ENCODE measurements at regions not wholly inside any gene's neighbourhood (a gene's known extent, or its start where the extent isn't known, plus 50 kb on each side); places are given as distances from the start of the nearest gene placed in this dataset.

GRCh38 chr5:68445257-68446069 lies 229.9 kb downstream of the PIK3R1 start:
- no peaks in the 10 kb centered on the region for H3K9me3 ChIP-seq (ENCODE audit: control insufficient read depth in 1 of 2, low read length in 2 of 2)
- no peak overlapping the region for H3K4me3 ChIP-seq (ENCODE audit: low read depth in 1 of 2, low read length in 2 of 2)
- H3K36me3 ChIP-seq (ENCODE audit: control insufficient read depth in 1 of 2, insufficient read depth in 2 of 2, low read length in 2 of 2), result no peaks in the 10 kb centered on the region
- H3K27ac ChIP-seq (ENCODE audit: low read length), result no peak overlapping the region
- H3K4me1 ChIP-seq (ENCODE audit: control insufficient read depth in 1 of 2, insufficient read depth in 2 of 2, low read length in 2 of 2), result no peaks in the 10 kb centered on the region
- no peaks in the 10 kb centered on the region for H3K27me3 ChIP-seq (ENCODE audit: low read depth, low read length)

DNA sequence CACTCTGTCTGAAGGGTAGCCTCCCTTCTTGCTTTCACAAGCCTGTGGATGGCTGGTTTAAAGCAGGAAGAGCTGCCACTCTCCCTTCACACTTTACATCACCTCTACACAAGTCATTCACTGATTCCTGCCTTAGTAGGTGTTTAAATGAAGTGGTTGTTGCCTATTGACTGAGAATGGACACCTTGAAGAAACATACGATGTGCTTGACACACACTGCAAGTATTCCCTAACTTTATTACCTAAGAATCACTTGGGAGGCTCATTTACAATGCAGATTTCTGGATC lies 230.5 kb downstream of the PIK3R1 start:
- Histone ChIP-seq H3K36me3 (ENCODE audit: control insufficient read depth in 1 of 2, insufficient read depth in 2 of 2, low read length in 2 of 2) (no peaks in the 10 kb centered on the region), H3K9me3 (ENCODE audit: control insufficient read depth in 1 of 2, low read length in 2 of 2) (no peaks in the 10 kb centered on the region), H3K27ac (ENCODE audit: low read length) (no peak overlapping the region), H3K4me1 (ENCODE audit: control insufficient read depth in 1 of 2, insufficient read depth in 2 of 2, low read length in 2 of 2) (no peaks in the 10 kb centered on the region), H3K27me3 (ENCODE audit: low read depth, low read length) (no peaks in the 10 kb centered on the region), H3K4me3 (ENCODE audit: low read depth in 1 of 2, low read length in 2 of 2) (no peak overlapping the region)

- H3K27ac ChIP-seq (ENCODE audit: low read length), result no peak overlapping the region
- H3K9me3 ChIP-seq (ENCODE audit: control insufficient read depth in 1 of 2, low read length in 2 of 2), result no peaks in the 10 kb centered on the region
- H3K27me3 ChIP-seq (ENCODE audit: low read depth, low read length), result no peaks in the 10 kb centered on the region
- no peaks in the 10 kb centered on the region for H3K36me3 ChIP-seq (ENCODE audit: control insufficient read depth in 1 of 2, insufficient read depth in 2 of 2, low read length in 2 of 2)
- no peak overlapping the region for H3K4me3 ChIP-seq (ENCODE audit: low read depth in 1 of 2, low read length in 2 of 2)
- H3K4me1 ChIP-seq (ENCODE audit: control insufficient read depth in 1 of 2, insufficient read depth in 2 of 2, low read length in 2 of 2), result no peaks in the 10 kb centered on the region
Measured at GRCh38 chr5:68446487-68446894, 230.9 kb downstream of the PIK3R1 start.

GRCh38 chr5:68447136-68447929 lies 231.8 kb downstream of the PIK3R1 start:
- no peaks in the 10 kb centered on the region for H3K27me3 ChIP-seq (ENCODE audit: low read depth, low read length)
- no peak overlapping the region for H3K4me3 ChIP-seq (ENCODE audit: low read depth in 1 of 2, low read length in 2 of 2)
- no peaks in the 10 kb centered on the region for H3K36me3 ChIP-seq (ENCODE audit: control insufficient read depth in 1 of 2, insufficient read depth in 2 of 2, low read length in 2 of 2)
- H3K9me3 ChIP-seq (ENCODE audit: control insufficient read depth in 1 of 2, low read length in 2 of 2), result no peaks in the 10 kb centered on the region
- H3K4me1 ChIP-seq (ENCODE audit: control insufficient read depth in 1 of 2, insufficient read depth in 2 of 2, low read length in 2 of 2), result no peaks in the 10 kb centered on the region
- no peak overlapping the region for H3K27ac ChIP-seq (ENCODE audit: low read length)

DNA sequence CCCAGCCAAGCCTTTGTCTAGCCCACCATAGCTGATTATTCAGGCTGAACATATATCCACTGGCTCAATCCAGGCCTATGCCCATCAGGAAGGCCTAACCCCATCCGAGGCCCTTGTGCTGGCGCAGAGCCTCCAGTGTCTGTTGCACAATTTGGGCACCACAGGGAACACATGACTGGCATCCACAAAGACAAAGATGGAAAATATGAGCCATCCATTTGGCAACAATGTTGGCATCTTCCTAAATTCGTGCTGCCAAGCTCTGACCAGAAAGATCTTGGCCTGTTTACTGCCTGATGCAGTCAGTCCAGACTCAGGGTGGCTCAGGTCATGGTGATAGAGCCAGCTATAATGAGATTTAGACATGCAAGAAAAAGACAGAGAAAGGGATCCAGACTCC lies 233.8 kb downstream of the PIK3R1 start:
- H3K27ac ChIP-seq (ENCODE audit: low read length), result no peak overlapping the region
- H3K9me3 ChIP-seq (ENCODE audit: control insufficient read depth in 1 of 2, low read length in 2 of 2), result no peaks in the 10 kb centered on the region
- H3K27me3 ChIP-seq (ENCODE audit: low read depth, low read length), result no peaks in the 10 kb centered on the region
- H3K4me1 ChIP-seq (ENCODE audit: control insufficient read depth in 1 of 2, insufficient read depth in 2 of 2, low read length in 2 of 2), result no peaks in the 10 kb centered on the region
- no peak overlapping the region for H3K4me3 ChIP-seq (ENCODE audit: low read depth in 1 of 2, low read length in 2 of 2)
- H3K36me3 ChIP-seq (ENCODE audit: control insufficient read depth in 1 of 2, insufficient read depth in 2 of 2, low read length in 2 of 2), result no peaks in the 10 kb centered on the region

DNA sequence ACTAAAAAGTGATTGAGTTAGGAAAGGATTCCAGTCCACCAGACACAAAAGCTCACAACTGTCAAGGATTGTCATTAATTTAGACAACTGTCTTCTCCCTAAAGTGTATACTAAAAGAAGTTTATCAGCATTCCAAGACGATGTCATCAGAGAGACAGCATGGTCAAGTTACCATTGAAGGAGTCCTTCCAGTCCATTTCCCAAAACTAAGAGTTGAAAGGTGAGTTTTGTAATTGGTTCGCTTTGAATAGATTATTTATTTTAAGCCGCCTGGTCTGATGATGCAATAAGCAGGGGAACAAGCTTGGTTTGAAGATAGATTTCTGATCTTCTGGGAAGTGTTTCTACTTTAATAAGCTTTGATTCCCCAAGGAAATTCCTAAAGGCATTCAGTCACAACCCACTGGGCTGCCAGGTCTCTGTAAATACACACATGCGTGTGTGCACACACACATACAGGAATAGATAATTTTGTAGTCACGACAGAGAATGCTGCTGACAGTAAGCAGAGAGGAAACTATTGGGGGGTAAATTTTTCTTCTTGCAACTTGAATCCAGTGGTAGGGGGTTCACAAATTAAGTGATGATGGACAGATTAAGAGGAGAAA lies 234.8 kb downstream of the PIK3R1 start:
- Histone ChIP-seq H3K4me1 (ENCODE audit: control insufficient read depth in 1 of 2, insufficient read depth in 2 of 2, low read length in 2 of 2) (no peaks in the 10 kb centered on the region), H3K4me3 (ENCODE audit: low read depth in 1 of 2, low read length in 2 of 2) (no peak overlapping the region), H3K27ac (ENCODE audit: low read length) (no peak overlapping the region), H3K36me3 (ENCODE audit: control insufficient read depth in 1 of 2, insufficient read depth in 2 of 2, low read length in 2 of 2) (no peaks in the 10 kb centered on the region), H3K9me3 (ENCODE audit: control insufficient read depth in 1 of 2, low read length in 2 of 2) (no peaks in the 10 kb centered on the region), H3K27me3 (ENCODE audit: low read depth, low read length) (no peaks in the 10 kb centered on the region)

GRCh38 chr5:68452286-68452685 lies 236.7 kb downstream of the PIK3R1 start:
- Histone ChIP-seq H3K4me1 (ENCODE audit: control insufficient read depth in 1 of 2, insufficient read depth in 2 of 2, low read length in 2 of 2) (no peaks in the 10 kb centered on the region), H3K36me3 (ENCODE audit: control insufficient read depth in 1 of 2, insufficient read depth in 2 of 2, low read length in 2 of 2) (no peaks in the 10 kb centered on the region), H3K9me3 (ENCODE audit: control insufficient read depth in 1 of 2, low read length in 2 of 2) (no peaks in the 10 kb centered on the region), H3K4me3 (ENCODE audit: low read depth in 1 of 2, low read length in 2 of 2) (no peak overlapping the region), H3K27me3 (ENCODE audit: low read depth, low read length) (no peaks in the 10 kb centered on the region), H3K27ac (ENCODE audit: low read length) (no peak overlapping the region)

- Histone ChIP-seq H3K4me3 (ENCODE audit: low read depth in 1 of 2, low read length in 2 of 2) (no peak overlapping the region), H3K27me3 (ENCODE audit: low read depth, low read length) (no peaks in the 10 kb centered on the region), H3K36me3 (ENCODE audit: control insufficient read depth in 1 of 2, insufficient read depth in 2 of 2, low read length in 2 of 2) (no peaks in the 10 kb centered on the region), H3K27ac (ENCODE audit: low read length) (no peak overlapping the region), H3K4me1 (ENCODE audit: control insufficient read depth in 1 of 2, insufficient read depth in 2 of 2, low read length in 2 of 2) (no peaks in the 10 kb centered on the region), H3K9me3 (ENCODE audit: control insufficient read depth in 1 of 2, low read length in 2 of 2) (no peaks in the 10 kb centered on the region)
Measured at GRCh38 chr5:68454172-68454571, 238.6 kb downstream of the PIK3R1 start.

DNA sequence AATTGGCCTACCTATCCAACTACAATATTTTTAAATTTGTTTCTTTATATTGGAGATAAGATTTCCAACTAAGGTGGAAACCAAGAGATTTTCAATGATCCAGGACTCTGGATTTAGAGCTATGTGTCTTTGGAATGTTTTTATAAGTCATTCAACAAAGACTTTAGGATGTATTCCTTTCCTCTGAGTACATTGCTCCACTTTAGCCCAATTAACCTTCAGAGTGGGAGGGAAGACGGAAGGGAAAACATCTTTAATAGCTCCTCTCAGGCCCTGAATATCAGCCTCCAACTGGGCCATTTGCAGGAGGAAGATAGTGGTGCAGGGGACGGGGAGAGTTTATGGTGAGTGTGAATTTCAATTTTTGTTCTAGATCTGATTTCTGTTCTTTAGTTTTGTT lies 239.2 kb downstream of the PIK3R1 start:
- H3K27me3 ChIP-seq (ENCODE audit: low read depth, low read length), result no peaks in the 10 kb centered on the region
- H3K9me3 ChIP-seq (ENCODE audit: control insufficient read depth in 1 of 2, low read length in 2 of 2), result no peaks in the 10 kb centered on the region
- no peaks in the 10 kb centered on the region for H3K36me3 ChIP-seq (ENCODE audit: control insufficient read depth in 1 of 2, insufficient read depth in 2 of 2, low read length in 2 of 2)
- no peak overlapping the region for H3K27ac ChIP-seq (ENCODE audit: low read length)
- no peak overlapping the region for H3K4me3 ChIP-seq (ENCODE audit: low read depth in 1 of 2, low read length in 2 of 2)
- no peaks in the 10 kb centered on the region for H3K4me1 ChIP-seq (ENCODE audit: control insufficient read depth in 1 of 2, insufficient read depth in 2 of 2, low read length in 2 of 2)

DNA sequence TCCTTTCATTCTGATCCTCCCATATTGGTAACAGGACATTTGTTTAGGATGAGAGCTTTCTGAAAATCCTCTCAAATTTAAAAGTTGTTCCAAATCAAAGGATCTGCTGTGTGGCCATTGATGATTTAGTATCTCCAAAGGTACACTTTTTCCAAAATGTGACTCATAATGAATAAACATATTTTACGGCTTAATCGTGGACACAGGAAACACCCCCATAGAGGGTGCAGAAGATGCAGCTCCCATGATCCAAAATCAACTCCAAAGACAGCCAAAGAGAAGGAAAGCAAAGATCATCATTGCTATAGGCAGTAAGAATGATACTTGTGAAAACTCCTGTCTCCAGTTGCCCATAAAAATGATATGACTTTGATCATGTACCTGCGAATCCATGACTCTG lies 239.7 kb downstream of the PIK3R1 start:
- no peaks in the 10 kb centered on the region for H3K9me3 ChIP-seq (ENCODE audit: control insufficient read depth in 1 of 2, low read length in 2 of 2)
- no peaks in the 10 kb centered on the region for H3K36me3 ChIP-seq (ENCODE audit: control insufficient read depth in 1 of 2, insufficient read depth in 2 of 2, low read length in 2 of 2)
- no peak overlapping the region for H3K4me3 ChIP-seq (ENCODE audit: low read depth in 1 of 2, low read length in 2 of 2)
- H3K27me3 ChIP-seq (ENCODE audit: low read depth, low read length), result no peaks in the 10 kb centered on the region
- H3K4me1 ChIP-seq (ENCODE audit: control insufficient read depth in 1 of 2, insufficient read depth in 2 of 2, low read length in 2 of 2), result no peaks in the 10 kb centered on the region
- H3K27ac ChIP-seq (ENCODE audit: low read length), result no peak overlapping the region

GRCh38 chr5:68456756-68457217 lies 241.2 kb downstream of the PIK3R1 start:
- Histone ChIP-seq H3K9me3 (ENCODE audit: control insufficient read depth in 1 of 2, low read length in 2 of 2) (no peaks in the 10 kb centered on the region), H3K4me3 (ENCODE audit: low read depth in 1 of 2, low read length in 2 of 2) (no peak overlapping the region), H3K27ac (ENCODE audit: low read length) (no peak overlapping the region), H3K27me3 (ENCODE audit: low read depth, low read length) (no peaks in the 10 kb centered on the region), H3K4me1 (ENCODE audit: control insufficient read depth in 1 of 2, insufficient read depth in 2 of 2, low read length in 2 of 2) (no peaks in the 10 kb centered on the region), H3K36me3 (ENCODE audit: control insufficient read depth in 1 of 2, insufficient read depth in 2 of 2, low read length in 2 of 2) (no peaks in the 10 kb centered on the region)
